Islet precursor cell (in vitro differentiated cells): ENCODE measurements at regions not wholly inside any gene's neighbourhood (a gene's known extent, or its start where the extent isn't known, plus 50 kb on each side); places are given as distances from the start of the nearest gene placed in this dataset.

ENCODE experiments used
- DNase-seq: peaks from one replicate; pipeline ENCODE4 v3.0.0-alpha.2; 2018

GRCh38 chr4:28890949-28891775 lies 1829.0 kb upstream of the PCDH7 start:
- DNase-seq = no peak

- no peak for DNase-seq
Measured at GRCh38 chr4:28913466-28913865, 1806.7 kb upstream of the PCDH7 start.

GRCh38 chr4:28916585-28916984 lies 1803.6 kb upstream of the PCDH7 start:
- no peak for DNase-seq

- DNase-seq = no peak
Measured at GRCh38 chr4:28918871-28919270, 1801.3 kb upstream of the PCDH7 start.

GRCh38 chr4:28921886-28922285 lies 1798.3 kb upstream of the PCDH7 start:
- DNase-seq = no peak

- no peak for DNase-seq
Measured at GRCh38 chr4:28926156-28926555, 1794.0 kb upstream of the PCDH7 start.

GRCh38 chr4:28942631-28943030 lies 1777.5 kb upstream of the PCDH7 start:
- DNase-seq = no peak

GRCh38 chr4:28947374-28947773 lies 1772.8 kb upstream of the PCDH7 start:
- DNase-seq = no peak

- no peak for DNase-seq
Measured at GRCh38 chr4:28948501-28948900, 1771.7 kb upstream of the PCDH7 start.

- DNase-seq = peak; percentile 57
Measured at GRCh38 chr4:28966982-28967381, 1753.2 kb upstream of the PCDH7 start.

- peak; percentile 66 for DNase-seq
Measured at GRCh38 chr4:28973587-28974350, 1746.4 kb upstream of the PCDH7 start.

GRCh38 chr4:28976369-28976768 lies 1743.8 kb upstream of the PCDH7 start:
- no peak for DNase-seq

GRCh38 chr4:29002151-29002550 lies 1718.0 kb upstream of the PCDH7 start:
- peak; percentile 55 for DNase-seq

- no peak for DNase-seq
Measured at GRCh38 chr4:29005838-29006237, 1714.3 kb upstream of the PCDH7 start.

- no peak for DNase-seq
Measured at GRCh38 chr4:29009908-29010307, 1710.3 kb upstream of the PCDH7 start.

GRCh38 chr4:29013341-29013740 lies 1706.8 kb upstream of the PCDH7 start:
- DNase-seq = no peak

- DNase-seq = no peak
Measured at GRCh38 chr4:29014555-29014954, 1705.6 kb upstream of the PCDH7 start.

GRCh38 chr4:29033703-29034102 lies 1686.5 kb upstream of the PCDH7 start:
- no peak for DNase-seq

GRCh38 chr4:29037501-29037900 lies 1682.7 kb upstream of the PCDH7 start:
- DNase-seq = no peak

- no peak for DNase-seq
Measured at GRCh38 chr4:29043411-29043810, 1676.8 kb upstream of the PCDH7 start.

GRCh38 chr4:29046186-29046585 lies 1674.0 kb upstream of the PCDH7 start:
- DNase-seq = no peak

GRCh38 chr4:29046781-29047180 lies 1673.4 kb upstream of the PCDH7 start:
- DNase-seq = no peak

- no peak for DNase-seq
Measured at GRCh38 chr4:29047341-29048041, 1672.7 kb upstream of the PCDH7 start.
